RWPE1 (cell line): ENCODE measurements at regions not wholly inside any gene's neighbourhood (a gene's known extent, or its start where the extent isn't known, plus 50 kb on each side); places are given as distances from the start of the nearest gene placed in this dataset.

Experiments
- CTCF ChIA-PET: fragments of 350-600 bp; sonication (Branson Sonifier 250); formaldehyde crosslinking; extraction: SDS; loops from one replicate; lab custom pipeline; 2021; lab: Yijun Ruan, JAX
- POLR2A ChIA-PET: fragments of 400-600 bp; formaldehyde crosslinking; extraction: SDS; loops from one replicate; lab custom pipeline; 2020; ENCODE audit warnings: antibody characterized with exemption; ENCODE audit not compliant: low non-redundant PET; lab: Yijun Ruan, JAX
- DNase-seq: peaks from one replicate; pipeline ENCODE4 v3.0.0; 2012; ENCODE audit warnings: low spot score
- H3K27ac ChIP-seq: fragments of 450-650 bp; 2 replicates; pipeline ENCODE4 v1.5.1; 2017
- TF ChIP-seq, protein P1 (sequence below): fragments of 450-650 bp; conservative IDR thresholded peaks from 2 replicates; pipeline ENCODE4 v1.5.1; 2017; ENCODE audit warnings: low read depth, mild to moderate bottlenecking

DNA sequence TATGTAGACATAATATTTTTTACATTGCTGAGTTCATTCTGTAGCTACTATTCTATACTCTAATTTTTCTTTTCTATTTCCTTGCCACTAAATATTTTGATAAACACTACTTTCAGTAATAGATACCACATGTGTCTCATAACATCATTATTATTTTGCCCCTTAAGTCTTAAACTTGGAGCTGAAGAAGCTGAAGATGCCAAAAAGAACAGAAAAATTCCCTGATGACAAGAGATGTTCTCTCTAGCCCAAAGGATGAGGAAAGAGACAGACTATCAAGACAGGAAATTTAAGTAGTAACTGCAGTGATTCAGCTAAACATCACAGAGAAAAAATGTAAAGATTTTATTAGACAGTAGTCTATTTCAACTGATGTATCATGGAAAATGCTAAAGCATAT is 322.0 kb upstream of the KLHL1 start:
- TF ChIP-seq, protein P1, sequence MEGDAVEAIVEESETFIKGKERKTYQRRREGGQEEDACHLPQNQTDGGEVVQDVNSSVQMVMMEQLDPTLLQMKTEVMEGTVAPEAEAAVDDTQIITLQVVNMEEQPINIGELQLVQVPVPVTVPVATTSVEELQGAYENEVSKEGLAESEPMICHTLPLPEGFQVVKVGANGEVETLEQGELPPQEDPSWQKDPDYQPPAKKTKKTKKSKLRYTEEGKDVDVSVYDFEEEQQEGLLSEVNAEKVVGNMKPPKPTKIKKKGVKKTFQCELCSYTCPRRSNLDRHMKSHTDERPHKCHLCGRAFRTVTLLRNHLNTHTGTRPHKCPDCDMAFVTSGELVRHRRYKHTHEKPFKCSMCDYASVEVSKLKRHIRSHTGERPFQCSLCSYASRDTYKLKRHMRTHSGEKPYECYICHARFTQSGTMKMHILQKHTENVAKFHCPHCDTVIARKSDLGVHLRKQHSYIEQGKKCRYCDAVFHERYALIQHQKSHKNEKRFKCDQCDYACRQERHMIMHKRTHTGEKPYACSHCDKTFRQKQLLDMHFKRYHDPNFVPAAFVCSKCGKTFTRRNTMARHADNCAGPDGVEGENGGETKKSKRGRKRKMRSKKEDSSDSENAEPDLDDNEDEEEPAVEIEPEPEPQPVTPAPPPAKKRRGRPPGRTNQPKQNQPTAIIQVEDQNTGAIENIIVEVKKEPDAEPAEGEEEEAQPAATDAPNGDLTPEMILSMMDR = no peak
- H3K27ac ChIP-seq = no peak overlapping the region
- POLR2A ChIA-PET = no interaction called here
- DNase-seq = no peak
- CTCF ChIA-PET = no interaction called here

DNA sequence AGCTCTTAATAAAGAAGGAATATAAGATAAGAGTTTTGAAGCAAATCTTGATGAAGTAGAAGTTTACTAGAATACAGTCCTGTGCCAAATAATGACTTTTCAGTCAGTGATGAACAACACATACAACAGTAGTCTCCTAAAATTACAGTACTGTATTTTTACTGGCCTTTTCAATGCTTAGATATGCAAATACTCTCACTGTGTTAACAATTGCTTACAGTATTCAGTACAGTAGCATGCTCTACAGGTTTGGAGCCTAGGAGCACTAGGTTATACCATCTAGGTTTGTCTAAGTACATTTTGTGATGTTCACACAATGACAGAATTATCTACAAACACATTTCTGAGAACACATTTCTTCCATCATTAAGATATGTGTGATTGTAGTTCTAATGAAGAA is 316.7 kb upstream of the KLHL1 start:
- DNase-seq = no peak
- CTCF ChIA-PET = no interaction called here
- H3K27ac ChIP-seq = no peak overlapping the region
- TF ChIP-seq, protein P1 = no peak
- POLR2A ChIA-PET = no interaction called here

DNA sequence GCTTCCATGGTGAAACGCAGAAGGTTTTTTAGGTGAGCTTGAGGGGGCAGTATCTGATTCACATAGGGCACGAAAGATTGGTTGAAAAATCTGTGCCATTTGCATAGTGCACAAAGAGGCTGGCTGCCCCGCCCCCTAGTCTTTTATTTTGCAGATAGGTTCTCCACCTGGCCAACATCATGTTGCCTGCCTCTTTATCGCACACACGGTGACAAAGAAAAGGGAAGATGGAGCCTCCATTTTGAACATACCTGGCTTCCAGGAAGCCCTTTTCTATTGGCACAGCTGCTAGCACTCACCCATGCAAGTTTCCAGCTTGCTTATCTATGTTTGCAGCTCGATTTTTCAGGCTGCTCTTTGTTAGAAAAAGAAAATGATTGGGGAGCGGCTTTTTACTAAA is 316.2 kb upstream of the KLHL1 start:
- POLR2A ChIA-PET = no interaction called here
- H3K27ac ChIP-seq = no peak overlapping the region
- CTCF ChIA-PET = no interaction called here
- TF ChIP-seq, protein P1 = no peak
- no peak for DNase-seq

DNA sequence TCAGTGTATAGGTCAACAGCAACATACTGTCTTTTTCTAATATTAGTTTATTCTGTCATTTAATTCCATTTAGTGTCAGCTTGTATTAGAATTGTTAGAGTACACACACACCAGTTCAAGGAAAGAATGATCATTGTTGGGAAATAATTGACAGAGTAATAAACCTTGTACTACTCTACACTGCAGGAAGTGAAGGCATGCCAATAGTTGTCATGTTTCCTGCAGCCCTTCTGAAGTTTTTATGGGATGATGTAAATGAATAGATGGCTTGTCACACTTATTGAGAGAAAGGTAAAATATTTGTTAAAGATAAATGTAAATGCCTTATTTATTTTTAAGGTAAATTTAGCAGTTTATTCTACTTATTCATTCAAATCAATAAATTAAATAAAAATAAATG is 306.9 kb upstream of the KLHL1 start:
- ChIA-PET CTCF (no interaction called here), POLR2A (no interaction called here)
- TF ChIP-seq, protein P1 = no peak
- no peak for DNase-seq
- H3K27ac ChIP-seq = no peak overlapping the region

DNA sequence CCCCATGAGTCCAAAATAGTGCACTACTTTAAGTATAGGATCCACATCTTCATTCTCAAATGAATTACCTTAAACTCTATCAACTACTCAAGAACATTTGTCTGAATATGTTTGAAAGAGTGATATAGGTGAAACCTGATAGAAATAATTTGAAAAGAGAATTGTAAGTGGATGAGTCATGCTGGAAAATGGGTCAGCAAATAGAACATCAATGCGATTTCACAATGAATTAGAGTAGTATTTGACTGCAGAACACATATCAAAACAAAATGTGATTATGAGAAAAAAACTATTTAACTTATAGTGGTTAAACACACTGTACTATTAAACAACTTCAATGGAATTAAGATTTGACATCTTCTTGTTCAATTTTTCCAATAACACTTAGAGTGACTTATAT is 300.6 kb upstream of the KLHL1 start:
- ChIA-PET CTCF (no interaction called here), POLR2A (no interaction called here)
- TF ChIP-seq, protein P1 = no peak
- DNase-seq = no peak
- H3K27ac ChIP-seq = no peak overlapping the region

DNA sequence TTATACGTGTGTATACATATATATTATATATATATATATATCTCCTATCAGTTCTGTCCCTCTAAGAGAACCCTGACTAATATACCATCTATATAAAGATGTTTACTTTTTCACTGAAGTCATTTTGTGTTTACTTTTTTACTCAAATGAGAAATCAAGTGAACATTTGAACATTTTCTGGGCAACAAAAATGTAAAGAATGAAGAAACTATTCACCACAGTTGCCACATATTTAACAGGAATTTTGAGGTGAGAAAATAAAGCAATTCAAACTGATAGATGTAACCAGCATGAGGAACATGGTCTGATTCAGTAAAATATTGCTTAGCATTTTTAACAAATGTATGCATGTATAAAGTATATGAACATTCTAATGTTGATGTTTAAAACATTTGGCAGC is 299.2 kb upstream of the KLHL1 start:
- ChIA-PET CTCF (no interaction called here), POLR2A (no interaction called here)
- TF ChIP-seq, protein P1 = no peak
- DNase-seq = no peak
- no peak overlapping the region for H3K27ac ChIP-seq

DNA sequence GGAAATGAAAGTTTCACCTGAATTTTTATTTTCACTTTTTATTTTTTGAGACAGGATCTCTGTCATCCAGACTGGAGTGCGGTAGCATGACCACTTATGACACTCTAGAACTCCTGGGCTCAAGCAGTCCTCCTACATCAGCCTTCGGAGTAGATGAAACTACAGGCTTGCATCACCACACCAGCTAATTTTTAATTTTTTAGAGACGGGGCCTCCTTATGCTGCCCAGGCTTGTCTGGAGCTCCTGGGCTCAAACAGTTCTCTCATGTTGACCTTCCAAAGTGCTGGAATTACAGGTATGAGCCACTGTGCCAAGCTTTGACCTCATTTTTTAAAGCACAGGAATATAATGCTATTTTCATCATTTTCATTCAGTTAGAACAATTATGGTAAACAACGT is 297.0 kb upstream of the KLHL1 start:
- TF ChIP-seq, protein P1 = no peak
- H3K27ac ChIP-seq = no peak overlapping the region
- ChIA-PET POLR2A (interaction anchor here (0.6 kb wide), 1 partner anchor 231 kb away, joined by 7 read pairs; no protein-coding TSS in a partner anchor), CTCF (no interaction called here)
- no peak for DNase-seq
